ENCODE measurements at regions not wholly inside any gene's neighbourhood (a gene's known extent, or its start where the extent isn't known, plus 50 kb on each side); places are given as distances from the start of the nearest gene placed in this dataset.

DNA sequence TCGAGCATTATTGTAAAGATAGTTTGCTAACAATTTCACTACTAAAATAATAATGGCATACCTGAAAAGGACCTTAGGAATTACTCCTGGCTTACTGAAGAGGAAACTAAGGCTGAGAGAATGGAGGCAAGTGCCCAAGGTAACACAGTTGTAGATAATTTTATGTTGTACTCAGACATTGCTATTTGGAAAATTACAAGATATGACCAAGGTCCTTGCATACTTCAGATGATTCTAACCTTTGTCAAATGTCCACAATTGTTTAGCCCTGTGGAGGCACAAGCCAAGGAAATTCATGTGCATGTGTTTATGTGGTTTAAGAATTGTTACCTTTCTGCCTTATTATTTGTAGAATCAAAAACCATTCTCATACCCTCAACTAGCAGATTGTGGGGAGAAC, 105.7 kb downstream of the TUSC7 start:
- TF ChIP-seq CTCF (IDR thresholded peaks at IDR 0.05), result no peak
- TF ChIP-seq POLR2A (IDR thresholded peaks at IDR 0.05), result no peak

All from Peyer's patch (tissue), 4 donors.